ENCODE measurements at regions not wholly inside any gene's neighbourhood (a gene's known extent, or its start where the extent isn't known, plus 50 kb on each side); places are given as distances from the start of the nearest gene placed in this dataset.

- H3K27me3 Mint-ChIP-seq (ENCODE audit: unreplicated experiment), result no peaks in the 10 kb centered on the region
- H3K36me3 Mint-ChIP-seq (ENCODE audit: unreplicated experiment), result peaks cover 2% of the 10 kb centered on the region
- H3K4me1 Mint-ChIP-seq (ENCODE audit: unreplicated experiment), result peaks cover 12% of the 10 kb centered on the region
- H3K4me3 Mint-ChIP-seq (ENCODE audit: unreplicated experiment), result no peak overlapping the region
- no peak for DNase-seq (ENCODE audit: extremely low spot score, unreplicated experiment)
- TF ChIP-seq, protein P1, sequence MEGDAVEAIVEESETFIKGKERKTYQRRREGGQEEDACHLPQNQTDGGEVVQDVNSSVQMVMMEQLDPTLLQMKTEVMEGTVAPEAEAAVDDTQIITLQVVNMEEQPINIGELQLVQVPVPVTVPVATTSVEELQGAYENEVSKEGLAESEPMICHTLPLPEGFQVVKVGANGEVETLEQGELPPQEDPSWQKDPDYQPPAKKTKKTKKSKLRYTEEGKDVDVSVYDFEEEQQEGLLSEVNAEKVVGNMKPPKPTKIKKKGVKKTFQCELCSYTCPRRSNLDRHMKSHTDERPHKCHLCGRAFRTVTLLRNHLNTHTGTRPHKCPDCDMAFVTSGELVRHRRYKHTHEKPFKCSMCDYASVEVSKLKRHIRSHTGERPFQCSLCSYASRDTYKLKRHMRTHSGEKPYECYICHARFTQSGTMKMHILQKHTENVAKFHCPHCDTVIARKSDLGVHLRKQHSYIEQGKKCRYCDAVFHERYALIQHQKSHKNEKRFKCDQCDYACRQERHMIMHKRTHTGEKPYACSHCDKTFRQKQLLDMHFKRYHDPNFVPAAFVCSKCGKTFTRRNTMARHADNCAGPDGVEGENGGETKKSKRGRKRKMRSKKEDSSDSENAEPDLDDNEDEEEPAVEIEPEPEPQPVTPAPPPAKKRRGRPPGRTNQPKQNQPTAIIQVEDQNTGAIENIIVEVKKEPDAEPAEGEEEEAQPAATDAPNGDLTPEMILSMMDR (IDR thresholded peaks at IDR 0.05), result no peak
- peaks cover 8% of the 10 kb centered on the region for H3K9me3 Mint-ChIP-seq (ENCODE audit: unreplicated experiment)
- H3K27ac Mint-ChIP-seq (ENCODE audit: unreplicated experiment), result no peak overlapping the region
Observed at GRCh38 chr4:53671757-53672156, 80.5 kb upstream of the LNX1 start.

GRCh38 chr4:53659737-53660136, 68.5 kb upstream of the LNX1 start:
- TF ChIP-seq, protein P1 (IDR thresholded peaks at IDR 0.05), result no peak
- Mint-ChIP-seq H3K27ac (ENCODE audit: unreplicated experiment) (no peak overlapping the region), H3K4me1 (ENCODE audit: unreplicated experiment) (peaks cover 18% of the 10 kb centered on the region), H3K4me3 (ENCODE audit: unreplicated experiment) (no peak overlapping the region), H3K27me3 (ENCODE audit: unreplicated experiment) (no peaks in the 10 kb centered on the region), H3K9me3 (ENCODE audit: unreplicated experiment) (peaks cover 9% of the 10 kb centered on the region), H3K36me3 (ENCODE audit: unreplicated experiment) (no peaks in the 10 kb centered on the region)
- DNase-seq (ENCODE audit: extremely low spot score, unreplicated experiment), result no peak

DNA sequence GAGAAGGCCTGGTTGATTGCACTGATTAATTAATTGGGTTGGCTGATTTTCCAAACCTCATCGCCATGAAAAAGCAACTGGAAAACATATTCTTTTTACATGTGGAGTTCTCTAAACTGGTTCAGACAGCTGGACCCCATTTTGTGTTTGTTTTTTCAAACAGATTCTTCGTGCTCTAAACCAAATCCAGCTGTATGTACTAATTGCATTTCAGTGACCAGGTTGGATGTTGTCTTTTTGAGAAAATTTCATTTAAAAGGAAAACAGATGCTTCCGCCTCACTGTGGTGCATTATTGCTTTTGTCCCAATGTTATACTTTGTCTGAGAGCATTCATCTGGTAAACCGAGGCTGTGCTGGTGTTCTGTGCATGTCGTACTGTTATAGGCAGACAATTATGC, 67.8 kb upstream of the LNX1 start:
- Mint-ChIP-seq H3K27me3 (ENCODE audit: unreplicated experiment) (no peaks in the 10 kb centered on the region), H3K27ac (ENCODE audit: unreplicated experiment) (no peak overlapping the region), H3K9me3 (ENCODE audit: unreplicated experiment) (peaks cover 7% of the 10 kb centered on the region), H3K4me1 (ENCODE audit: unreplicated experiment) (peaks cover 18% of the 10 kb centered on the region), H3K36me3 (ENCODE audit: unreplicated experiment) (no peaks in the 10 kb centered on the region), H3K4me3 (ENCODE audit: unreplicated experiment) (no peak overlapping the region)
- DNase-seq (ENCODE audit: extremely low spot score, unreplicated experiment), result no peak
- TF ChIP-seq, protein P1 (IDR thresholded peaks at IDR 0.05), result no peak

- H3K9me3 Mint-ChIP-seq (ENCODE audit: unreplicated experiment), result peaks cover 7% of the 10 kb centered on the region
- H3K27me3 Mint-ChIP-seq (ENCODE audit: unreplicated experiment), result no peaks in the 10 kb centered on the region
- TF ChIP-seq, protein P1 (IDR thresholded peaks at IDR 0.05), result no peak
- H3K4me1 Mint-ChIP-seq (ENCODE audit: unreplicated experiment), result peaks cover 25% of the 10 kb centered on the region
- no peaks in the 10 kb centered on the region for H3K36me3 Mint-ChIP-seq (ENCODE audit: unreplicated experiment)
- no peak overlapping the region for H3K27ac Mint-ChIP-seq (ENCODE audit: unreplicated experiment)
- no peak overlapping the region for H3K4me3 Mint-ChIP-seq (ENCODE audit: unreplicated experiment)
- DNase-seq (ENCODE audit: extremely low spot score, unreplicated experiment), result no peak
Observed at GRCh38 chr4:53658029-53658428, 66.7 kb upstream of the LNX1 start.

GRCh38 chr4:53656421-53656981, 65.2 kb upstream of the LNX1 start:
- H3K27ac Mint-ChIP-seq (ENCODE audit: unreplicated experiment), result peak overlapping the region; percentile 71
- H3K36me3 Mint-ChIP-seq (ENCODE audit: unreplicated experiment), result no peaks in the 10 kb centered on the region
- H3K9me3 Mint-ChIP-seq (ENCODE audit: unreplicated experiment), result peaks cover 7% of the 10 kb centered on the region
- H3K4me3 Mint-ChIP-seq (ENCODE audit: unreplicated experiment), result no peak overlapping the region
- DNase-seq (ENCODE audit: extremely low spot score, unreplicated experiment), result no peak
- peaks cover 28% of the 10 kb centered on the region for H3K4me1 Mint-ChIP-seq (ENCODE audit: unreplicated experiment)
- no peaks in the 10 kb centered on the region for H3K27me3 Mint-ChIP-seq (ENCODE audit: unreplicated experiment)
- TF ChIP-seq, protein P1 (IDR thresholded peaks at IDR 0.05), result peak; percentile 56
